BE2C (cell line): ENCODE measurements at regions not wholly inside any gene's neighbourhood (a gene's known extent, or its start where the extent isn't known, plus 50 kb on each side); places are given as distances from the start of the nearest gene placed in this dataset.

Experiments
- DNase-seq: peaks from one replicate; pipeline ENCODE4 v3.0.0-alpha.2; 2020
- H3K27me3 ChIP-seq: fragments of 250-450 bp; sonication (Bioruptor Pico); 2 replicates; pipeline ENCODE4 v1.5.1; 2020; ENCODE audit warnings: mild to moderate bottlenecking
- H3K36me3 ChIP-seq: fragments of 250-450 bp; sonication (Bioruptor Pico); 2 replicates; pipeline ENCODE4 v1.5.1; 2020; ENCODE audit warnings: mild to moderate bottlenecking
- H3K4me1 ChIP-seq: fragments of 250-450 bp; sonication (Bioruptor Pico); 2 replicates; pipeline ENCODE4 v1.5.1; 2020
- H3K4me3 ChIP-seq: 2 replicates; pipeline ENCODE4 v1.5.1; 2011; ENCODE audit warnings: low read depth, low read length
- H3K9me3 ChIP-seq: fragments of 250-450 bp; sonication (Bioruptor Pico); 2 replicates; pipeline ENCODE4 v1.5.1; 2020
- CTCF ChIP-seq: IDR thresholded peaks from 2 replicates; pipeline ENCODE4 v1.5.1; 2012; ENCODE audit warnings: mild to moderate bottlenecking, low read depth, low read length

GRCh38 chr13:74883834-74884233 lies 598.1 kb downstream of the TBC1D4 start:
- no peak for DNase-seq
- Histone ChIP-seq H3K9me3 (no peaks in the 10 kb centered on the region), H3K4me1 (no peaks in the 10 kb centered on the region), H3K27me3 (no peaks in the 10 kb centered on the region), H3K36me3 (no peaks in the 10 kb centered on the region), H3K4me3 (no peak overlapping the region)
- TF ChIP-seq CTCF = peak; percentile 26

GRCh38 chr13:74871369-74872070 lies 610.4 kb downstream of the TBC1D4 start:
- no peaks in the 10 kb centered on the region for H3K36me3 ChIP-seq
- no peaks in the 10 kb centered on the region for H3K27me3 ChIP-seq
- no peak for DNase-seq
- H3K4me3 ChIP-seq = no peak overlapping the region
- TF ChIP-seq CTCF = no peak
- H3K9me3 ChIP-seq = no peaks in the 10 kb centered on the region
- no peaks in the 10 kb centered on the region; the same call in 1 of the 2 replicates for H3K4me1 ChIP-seq

- H3K4me1 ChIP-seq = no peaks in the 10 kb centered on the region; the same call in 1 of the 2 replicates
- no peak overlapping the region for H3K4me3 ChIP-seq
- no peak for DNase-seq
- H3K36me3 ChIP-seq = no peaks in the 10 kb centered on the region
- no peaks in the 10 kb centered on the region for H3K27me3 ChIP-seq
- H3K9me3 ChIP-seq = no peaks in the 10 kb centered on the region
- no peak for TF ChIP-seq CTCF
Observed at GRCh38 chr13:74870865-74871264, 611.1 kb downstream of the TBC1D4 start.

- DNase-seq = no peak
- no peak overlapping the region for H3K4me3 ChIP-seq
- no peaks in the 10 kb centered on the region; the same call in 1 of the 2 replicates for H3K4me1 ChIP-seq
- H3K36me3 ChIP-seq = no peaks in the 10 kb centered on the region
- no peak for TF ChIP-seq CTCF
- no peaks in the 10 kb centered on the region for H3K9me3 ChIP-seq
- H3K27me3 ChIP-seq = no peaks in the 10 kb centered on the region
Observed at GRCh38 chr13:74869846-74870245, 612.1 kb downstream of the TBC1D4 start.

GRCh38 chr13:74868049-74868448 lies 613.9 kb downstream of the TBC1D4 start:
- Histone ChIP-seq H3K36me3 (no peaks in the 10 kb centered on the region), H3K4me1 (no peaks in the 10 kb centered on the region; the same call in 1 of the 2 replicates), H3K27me3 (no peaks in the 10 kb centered on the region), H3K4me3 (no peak overlapping the region), H3K9me3 (no peaks in the 10 kb centered on the region)
- no peak for TF ChIP-seq CTCF
- DNase-seq = no peak

DNA sequence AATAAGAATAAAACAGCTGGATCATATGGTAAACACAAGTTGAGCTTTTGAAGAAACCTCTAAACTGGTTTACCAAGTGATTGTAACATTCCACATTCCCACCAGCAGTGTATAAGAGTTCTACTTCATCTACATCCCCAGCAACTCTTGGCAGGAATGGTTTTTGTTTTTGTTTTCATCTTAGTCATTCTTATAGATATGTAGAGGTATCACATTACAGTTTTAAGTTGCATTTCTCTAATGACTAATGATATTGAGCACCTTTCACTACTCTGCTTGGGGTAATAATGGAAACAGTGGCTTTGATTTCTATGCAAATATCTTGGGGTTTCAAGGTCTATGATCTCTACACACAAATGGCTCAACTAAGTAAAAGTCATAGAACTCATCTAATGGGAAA lies 614.5 kb downstream of the TBC1D4 start:
- DNase-seq = no peak
- no peaks in the 10 kb centered on the region; the same call in 1 of the 2 replicates for H3K4me1 ChIP-seq
- H3K36me3 ChIP-seq = no peaks in the 10 kb centered on the region
- no peak for TF ChIP-seq CTCF
- no peaks in the 10 kb centered on the region for H3K9me3 ChIP-seq
- no peaks in the 10 kb centered on the region for H3K27me3 ChIP-seq
- no peak overlapping the region for H3K4me3 ChIP-seq
